CD4-positive, CD25-positive, alpha-beta regulatory T cell (primary cell): ENCODE measurements at regions not wholly inside any gene's neighbourhood (a gene's known extent, or its start where the extent isn't known, plus 50 kb on each side); places are given as distances from the start of the nearest gene placed in this dataset.

ENCODE experiments used
- ATAC-seq, 2 donors: fragments of 150-1000 bp; cut with Tn5 transposase; one replicate each; pipeline ENCODE4 v1.10.0; 2021; ENCODE audit warnings: low read depth in 2 of 2, moderate number of reproducible peaks in 2 of 2, moderate library complexity in 1 of 2
- DNase-seq, 3 donors: peaks; one replicate each; pipeline versions ENCODE4 v3.0.0 to v3.0.0-alpha.2; 2012 to 2022; ENCODE audit warnings: mixed read lengths in 1 of 3
- H3K27ac ChIP-seq: one replicate; pipeline ENCODE4 v1.7.0; 2013; ENCODE audit warnings: mild to moderate bottlenecking, low read length; ENCODE audit not compliant: insufficient read depth, poor library complexity, severe bottlenecking
- H3K27me3 ChIP-seq: one replicate; pipeline ENCODE4 v1.7.0; 2013; ENCODE audit warnings: low read length; ENCODE audit not compliant: control insufficient read depth, insufficient read depth
- H3K36me3 ChIP-seq: one replicate; pipeline ENCODE4 v1.7.0; 2013; ENCODE audit warnings: mild to moderate bottlenecking, low read length, moderate library complexity; ENCODE audit not compliant: control insufficient read depth, insufficient read depth
- H3K4me1 ChIP-seq: 2 replicates; pipeline ENCODE4 v1.7.0; 2013; ENCODE audit warnings: mild to moderate bottlenecking, low read length; ENCODE audit not compliant: insufficient read depth, control insufficient read depth, poor library complexity, severe bottlenecking
- H3K4me3 ChIP-seq: one replicate; pipeline ENCODE4 v1.7.0; 2013; ENCODE audit warnings: low read depth, mild to moderate bottlenecking, low read length, moderate library complexity
- H3K9me3 ChIP-seq, 2 experiments: 1 replicate in 1 of 2; 2 replicates in 1 of 2; pipeline ENCODE4 v1.7.0; 2013; ENCODE audit warnings: low read length in 2 of 2, mild to moderate bottlenecking in 1 of 2, moderate library complexity in 1 of 2; ENCODE audit not compliant: control insufficient read depth in 2 of 2
- H3K27ac Mint-ChIP-seq, 3 donors: one replicate each; pipeline ENCODE4 v1.8.0; 2020 to 2022; ENCODE audit warnings: mild to moderate bottlenecking in 3 of 3, mixed read lengths in 3 of 3, moderate library complexity in 2 of 3
- H3K27me3 Mint-ChIP-seq: one replicate; pipeline ENCODE4 v1.8.0; 2022; ENCODE audit warnings: mild to moderate bottlenecking, mixed read lengths
- H3K36me3 Mint-ChIP-seq: one replicate; pipeline ENCODE4 v1.8.0; 2020; ENCODE audit warnings: mixed read lengths
- H3K4me1 Mint-ChIP-seq, 4 donors: one replicate each; pipeline ENCODE4 v1.8.0; 2020 to 2022; ENCODE audit warnings: mixed read lengths in 4 of 4, mild to moderate bottlenecking in 1 of 4
- H3K4me3 Mint-ChIP-seq, 4 donors: one replicate each; pipeline ENCODE4 v1.8.0; 2020 to 2022; ENCODE audit warnings: mild to moderate bottlenecking in 4 of 4, mixed read lengths in 4 of 4, moderate library complexity in 3 of 4
- H3K9me3 Mint-ChIP-seq, 7 donors: one replicate each; pipeline ENCODE4 v1.8.0; 2020 to 2022; ENCODE audit warnings: mixed read lengths in 7 of 7, mild to moderate bottlenecking in 3 of 7, moderate library complexity in 2 of 7

DNA sequence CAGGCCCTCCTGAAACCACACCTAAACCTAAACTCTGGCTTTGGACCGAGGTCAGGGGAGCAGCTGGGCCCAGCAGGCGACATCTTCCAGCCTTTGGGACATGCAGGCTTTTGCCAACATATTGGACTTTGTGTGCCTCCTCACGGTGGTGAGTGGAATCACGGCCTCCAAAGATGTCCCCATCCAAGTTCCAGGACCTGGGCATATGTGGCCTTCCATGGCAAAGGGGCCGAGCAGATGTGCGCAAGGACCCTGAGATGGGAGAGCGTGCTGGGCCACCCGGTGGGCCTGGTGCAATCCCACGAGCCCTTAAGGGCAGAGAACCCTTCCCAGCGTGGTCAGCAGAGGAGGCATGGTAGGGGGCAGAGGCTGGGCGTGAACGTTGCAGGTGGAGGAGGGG lies 160.8 kb upstream of the C1orf174 start:
- no peaks in the 10 kb centered on the region for H3K36me3 Mint-ChIP-seq
- no peak for ATAC-seq
- no peak overlapping the region for H3K27ac Mint-ChIP-seq
- H3K27me3 Mint-ChIP-seq: no peaks in the 10 kb centered on the region
- Histone ChIP-seq H3K9me3 (no peaks in the 10 kb centered on the region), H3K27ac (no peak overlapping the region), H3K36me3 (no peaks in the 10 kb centered on the region), H3K4me1 (no peaks in the 10 kb centered on the region), H3K27me3 (no peaks in the 10 kb centered on the region), H3K4me3 (no peak overlapping the region)
- DNase-seq: no peak
- H3K4me1 Mint-ChIP-seq: no peaks in the 10 kb centered on the region
- no peak overlapping the region for H3K4me3 Mint-ChIP-seq
- H3K9me3 Mint-ChIP-seq: no peaks in the 10 kb centered on the region

DNA sequence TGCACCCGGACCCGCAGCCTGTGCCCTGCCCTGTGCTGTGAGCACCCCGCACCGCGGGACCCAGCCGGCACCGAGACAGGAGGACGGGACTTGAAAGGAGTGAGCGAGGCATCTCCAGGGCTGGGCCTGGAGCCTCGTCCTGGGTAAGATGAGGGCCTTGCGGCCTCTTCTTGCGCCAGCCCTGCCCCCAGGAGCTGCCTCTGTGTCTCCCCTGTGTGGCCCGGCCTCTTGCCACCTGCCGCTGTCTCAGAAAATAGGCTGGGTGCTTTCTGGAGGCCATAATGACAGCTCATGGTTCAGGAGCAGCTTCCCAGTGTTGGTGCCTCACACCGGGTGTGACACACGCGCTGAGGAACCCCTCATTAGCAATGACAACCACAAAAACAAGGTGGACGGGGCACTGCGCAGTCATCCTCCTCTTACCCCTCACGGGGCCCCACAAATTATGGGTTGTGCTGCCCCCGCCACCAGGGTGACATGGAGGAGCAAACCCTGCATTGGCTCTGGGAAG lies 161.5 kb upstream of the C1orf174 start:
- no peaks in the 10 kb centered on the region for H3K9me3 Mint-ChIP-seq
- H3K27ac Mint-ChIP-seq: no peak overlapping the region
- Histone ChIP-seq H3K36me3 (no peaks in the 10 kb centered on the region), H3K27ac (no peak overlapping the region), H3K9me3 (no peaks in the 10 kb centered on the region), H3K4me3 (no peak overlapping the region), H3K4me1 (no peaks in the 10 kb centered on the region), H3K27me3 (no peaks in the 10 kb centered on the region)
- H3K27me3 Mint-ChIP-seq: no peaks in the 10 kb centered on the region
- no peak overlapping the region for H3K4me3 Mint-ChIP-seq
- ATAC-seq: no peak
- no peaks in the 10 kb centered on the region for H3K36me3 Mint-ChIP-seq
- no peaks in the 10 kb centered on the region for H3K4me1 Mint-ChIP-seq
- DNase-seq: no peak

- ATAC-seq (no peak), DNase-seq (no peak)
- Mint-ChIP-seq H3K4me3 (no peak overlapping the region), H3K36me3 (no peaks in the 10 kb centered on the region), H3K27me3 (no peaks in the 10 kb centered on the region), H3K9me3 (no peaks in the 10 kb centered on the region), H3K4me1 (no peaks in the 10 kb centered on the region), H3K27ac (no peak overlapping the region)
- Histone ChIP-seq H3K9me3 (no peaks in the 10 kb centered on the region), H3K27ac (no peak overlapping the region), H3K4me3 (no peak overlapping the region), H3K27me3 (no peaks in the 10 kb centered on the region), H3K4me1 (no peaks in the 10 kb centered on the region), H3K36me3 (no peaks in the 10 kb centered on the region)
Measured at GRCh38 chr1:4062041-4062440, 162.0 kb upstream of the C1orf174 start.

DNA sequence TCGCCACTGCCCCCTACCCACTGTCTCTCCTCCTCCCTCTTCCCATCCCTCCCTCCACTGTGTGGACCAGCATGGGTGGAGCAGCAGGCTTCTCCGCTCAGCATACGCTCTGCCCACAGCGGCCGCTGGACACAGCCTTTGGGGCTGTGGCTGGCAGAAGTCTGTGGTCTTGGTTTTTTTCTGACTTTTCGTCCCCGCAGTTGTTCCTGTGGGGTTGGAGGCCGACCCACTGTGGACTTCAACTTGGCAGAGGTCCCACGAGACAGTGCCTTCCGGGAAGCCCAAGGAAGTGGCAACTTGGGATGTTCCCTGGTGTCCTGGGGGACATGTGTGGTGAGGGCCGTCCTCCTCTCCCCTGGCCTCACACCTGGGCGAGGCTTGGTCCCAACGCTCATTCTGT lies 162.5 kb upstream of the C1orf174 start:
- H3K27ac ChIP-seq: no peak overlapping the region
- no peak for DNase-seq
- Mint-ChIP-seq H3K4me3 (no peak overlapping the region), H3K4me1 (no peaks in the 10 kb centered on the region), H3K9me3 (no peaks in the 10 kb centered on the region), H3K27me3 (no peaks in the 10 kb centered on the region), H3K36me3 (no peaks in the 10 kb centered on the region), H3K27ac (no peak overlapping the region)
- no peak for ATAC-seq
- no peaks in the 10 kb centered on the region for H3K9me3 ChIP-seq
- no peaks in the 10 kb centered on the region for H3K4me1 ChIP-seq
- no peak overlapping the region for H3K4me3 ChIP-seq
- H3K36me3 ChIP-seq: no peaks in the 10 kb centered on the region
- no peaks in the 10 kb centered on the region for H3K27me3 ChIP-seq

DNA sequence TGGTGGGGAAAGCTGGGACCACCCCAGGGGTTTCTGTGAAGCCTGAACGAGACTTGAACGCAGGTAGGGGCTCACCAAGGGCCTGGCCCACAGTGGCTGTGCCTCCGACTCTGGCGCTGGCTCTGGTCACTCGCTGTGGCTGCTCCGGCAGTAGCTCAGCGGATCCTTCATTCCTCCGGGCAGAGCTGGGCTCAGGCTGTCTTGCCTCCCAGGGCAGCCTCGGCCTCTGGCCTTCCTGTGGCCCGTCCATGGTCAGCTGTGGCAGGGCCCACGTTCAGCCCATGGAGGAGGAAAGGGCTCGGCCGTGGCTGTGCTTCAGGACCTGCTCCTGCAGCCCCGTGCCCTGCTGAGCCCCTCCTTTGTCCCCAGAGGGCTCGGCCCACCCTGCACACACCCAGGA lies 162.9 kb upstream of the C1orf174 start:
- H3K4me3 ChIP-seq: no peak overlapping the region
- Mint-ChIP-seq H3K27ac (no peak overlapping the region), H3K36me3 (no peaks in the 10 kb centered on the region)

GRCh38 chr1:4063516-4063915 lies 163.4 kb upstream of the C1orf174 start:
- Histone ChIP-seq H3K27ac (no peak overlapping the region), H3K27me3 (no peaks in the 10 kb centered on the region), H3K4me3 (no peak overlapping the region), H3K4me1 (no peaks in the 10 kb centered on the region), H3K36me3 (no peaks in the 10 kb centered on the region), H3K9me3 (no peaks in the 10 kb centered on the region)
- H3K4me3 Mint-ChIP-seq: no peak overlapping the region
- no peak for ATAC-seq
- no peaks in the 10 kb centered on the region for H3K27me3 Mint-ChIP-seq
- no peak for DNase-seq
- no peaks in the 10 kb centered on the region for H3K36me3 Mint-ChIP-seq
- H3K9me3 Mint-ChIP-seq: no peaks in the 10 kb centered on the region
- H3K27ac Mint-ChIP-seq: no peak overlapping the region
- no peaks in the 10 kb centered on the region for H3K4me1 Mint-ChIP-seq

More for the DNA sequence above, 162.9 kb upstream of the C1orf174 start:
- ATAC-seq (no peak), DNase-seq (no peak)
- no peaks in the 10 kb centered on the region for H3K27me3 Mint-ChIP-seq
- H3K4me3 Mint-ChIP-seq: no peak overlapping the region
- Histone ChIP-seq H3K9me3 (no peaks in the 10 kb centered on the region), H3K4me1 (no peaks in the 10 kb centered on the region), H3K27me3 (no peaks in the 10 kb centered on the region), H3K27ac (no peak overlapping the region), H3K36me3 (no peaks in the 10 kb centered on the region)
- H3K9me3 Mint-ChIP-seq: no peaks in the 10 kb centered on the region
- no peaks in the 10 kb centered on the region for H3K4me1 Mint-ChIP-seq

GRCh38 chr1:4064150-4064889 lies 164.2 kb upstream of the C1orf174 start:
- DNase-seq (no peak), ATAC-seq (no peak)
- Histone ChIP-seq H3K4me1 (no peaks in the 10 kb centered on the region), H3K27ac (no peak overlapping the region), H3K4me3 (no peak overlapping the region), H3K9me3 (no peaks in the 10 kb centered on the region), H3K27me3 (no peaks in the 10 kb centered on the region), H3K36me3 (no peaks in the 10 kb centered on the region)
- no peak overlapping the region for H3K4me3 Mint-ChIP-seq
- no peak overlapping the region for H3K27ac Mint-ChIP-seq
- no peaks in the 10 kb centered on the region for H3K9me3 Mint-ChIP-seq
- H3K27me3 Mint-ChIP-seq: no peaks in the 10 kb centered on the region
- no peaks in the 10 kb centered on the region for H3K4me1 Mint-ChIP-seq
- no peaks in the 10 kb centered on the region for H3K36me3 Mint-ChIP-seq

DNA sequence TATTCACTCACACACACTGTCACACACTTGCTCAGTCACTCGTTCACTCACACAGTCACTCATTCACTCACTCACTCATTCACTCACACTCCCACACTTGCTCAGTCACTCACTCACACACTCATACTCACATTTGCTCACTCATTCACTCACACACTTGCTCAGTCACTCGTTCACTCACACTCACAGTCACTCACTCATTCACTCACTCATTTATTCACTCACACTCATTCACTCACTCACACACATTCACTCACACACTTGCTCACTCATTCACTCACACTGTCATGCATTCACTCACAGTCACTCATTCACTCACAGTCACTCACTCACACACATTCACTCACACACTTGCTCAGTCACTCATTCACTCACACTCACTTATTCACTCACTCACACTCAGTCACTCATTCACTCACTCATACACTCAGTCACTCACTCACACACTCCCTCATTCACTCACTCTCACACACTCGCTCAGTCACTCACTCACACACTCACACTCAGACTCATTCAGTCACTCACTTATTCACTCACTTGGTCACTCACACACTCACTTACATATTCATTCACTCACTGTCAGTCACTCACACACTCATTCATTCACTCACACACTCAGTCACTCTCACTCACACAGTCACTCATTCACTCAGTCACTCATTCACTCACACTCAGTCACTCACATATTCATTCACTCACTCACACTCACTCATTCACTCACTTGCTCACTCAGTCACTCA lies 167.0 kb upstream of the C1orf174 start:
- no peaks in the 10 kb centered on the region for H3K36me3 Mint-ChIP-seq
- H3K27me3 Mint-ChIP-seq: peaks cover 3% of the 10 kb centered on the region
- H3K4me3 Mint-ChIP-seq: no peak overlapping the region
- DNase-seq: no peak
- no peaks in the 10 kb centered on the region for H3K9me3 Mint-ChIP-seq
- Histone ChIP-seq H3K27me3 (no peaks in the 10 kb centered on the region), H3K4me1 (no peaks in the 10 kb centered on the region), H3K27ac (no peak overlapping the region), H3K36me3 (no peaks in the 10 kb centered on the region), H3K9me3 (no peaks in the 10 kb centered on the region), H3K4me3 (no peak overlapping the region)
- no peak for ATAC-seq
- H3K27ac Mint-ChIP-seq: no peak overlapping the region
- H3K4me1 Mint-ChIP-seq: no peaks in the 10 kb centered on the region
